Osteoblast (primary cell): ENCODE measurements at regions not wholly inside any gene's neighbourhood (a gene's known extent, or its start where the extent isn't known, plus 50 kb on each side); places are given as distances from the start of the nearest gene placed in this dataset.
A peak's percentile ranks its signal among the peaks of the same experiment; 100 is the strongest.

ENCODE experiments used
- DNase-seq: peaks from one replicate; pipeline ENCODE4 v3.0.0; 2011; ENCODE audit warnings: low spot score, mixed read lengths; ENCODE audit not compliant: insufficient read length; ENCODE audit errors: missing footprints
- H2AFZ ChIP-seq: 2 replicates; pipeline ENCODE4 v1.6.0; 2011; ENCODE audit warnings: mild to moderate bottlenecking, low read length
- H3K27ac ChIP-seq: 2 replicates; pipeline ENCODE4 v1.5.1; 2011; ENCODE audit warnings: mild to moderate bottlenecking, low read depth, low read length, moderate library complexity
- H3K27me3 ChIP-seq: 2 replicates; pipeline ENCODE4 v1.6.0; 2012; ENCODE audit warnings: mild to moderate bottlenecking, control low read depth, inconsistent platforms, low read length, moderate library complexity; ENCODE audit not compliant: insufficient read depth
- H3K36me3 ChIP-seq: 2 replicates; pipeline ENCODE4 v1.5.1; 2011; ENCODE audit warnings: mild to moderate bottlenecking, low read length, control low read depth, moderate library complexity; ENCODE audit not compliant: insufficient read depth
- H3K4me1 ChIP-seq: 2 replicates; pipeline ENCODE4 v1.5.1; 2011; ENCODE audit warnings: mild to moderate bottlenecking, low read length, control low read depth, moderate library complexity; ENCODE audit not compliant: insufficient read depth
- H3K4me2 ChIP-seq: 2 replicates; pipeline ENCODE4 v1.6.0; 2011; ENCODE audit warnings: mild to moderate bottlenecking, low read length; ENCODE audit not compliant: insufficient read depth
- H3K4me3 ChIP-seq: fragments of 200-600 bp; sonication (generic); 3 replicates; pipeline ENCODE4 v1.5.1; 2012; ENCODE audit warnings: mild to moderate bottlenecking, low read length, inconsistent platforms; ENCODE audit not compliant: insufficient read depth
- H3K79me2 ChIP-seq: 2 replicates; pipeline ENCODE4 v1.6.0; 2012; ENCODE audit warnings: mild to moderate bottlenecking, low read length, control low read depth, inconsistent platforms; ENCODE audit not compliant: insufficient read depth
- H3K9me3 ChIP-seq: 2 replicates; pipeline ENCODE4 v1.5.1; 2011; ENCODE audit warnings: low read depth, low read length, control low read depth
- H4K20me1 ChIP-seq: 2 replicates; pipeline ENCODE4 v1.6.0; 2012; ENCODE audit warnings: mild to moderate bottlenecking, low read length, control low read depth; ENCODE audit not compliant: insufficient read depth
- CTCF ChIP-seq: IDR thresholded peaks from 2 replicates; pipeline ENCODE4 v1.5.1; 2011; ENCODE audit warnings: mild to moderate bottlenecking, low read depth, low read length, moderate library complexity; ENCODE audit errors: extremely low read depth

- no peak for DNase-seq
- TF ChIP-seq CTCF, result no peak
- H4K20me1 ChIP-seq, result no peaks in the 10 kb centered on the region
- H3K79me2 ChIP-seq, result no peaks in the 10 kb centered on the region
- H3K4me1 ChIP-seq, result no peaks in the 10 kb centered on the region
- H3K9me3 ChIP-seq, result no peaks in the 10 kb centered on the region
- H3K4me3 ChIP-seq, result no peak overlapping the region
- no peak overlapping the region for H3K27ac ChIP-seq
- no peak overlapping the region for H2AFZ ChIP-seq
- H3K36me3 ChIP-seq, result no peaks in the 10 kb centered on the region
- H3K4me2 ChIP-seq, result no peak overlapping the region
- H3K27me3 ChIP-seq, result no peaks in the 10 kb centered on the region
Measured at GRCh38 chr6:29884261-29884660, 56.6 kb downstream of the HLA-G start.

- Histone ChIP-seq H3K4me2 (peak overlapping the region; percentile 73), H4K20me1 (no peaks in the 10 kb centered on the region), H3K4me1 (no peaks in the 10 kb centered on the region), H3K9me3 (no peaks in the 10 kb centered on the region), H3K36me3 (no peaks in the 10 kb centered on the region), H3K27me3 (no peaks in the 10 kb centered on the region), H3K79me2 (no peaks in the 10 kb centered on the region), H3K4me3 (no peak overlapping the region), H3K27ac (no peak overlapping the region), H2AFZ (no peak overlapping the region)
- no peak for TF ChIP-seq CTCF
- no peak for DNase-seq
Measured at GRCh38 chr6:29886701-29887100, 55.6 kb upstream of the HLA-A start.

- no peaks in the 10 kb centered on the region for H3K36me3 ChIP-seq
- H3K27me3 ChIP-seq, result no peaks in the 10 kb centered on the region
- no peaks in the 10 kb centered on the region for H3K79me2 ChIP-seq
- H3K27ac ChIP-seq, result peak overlapping the region; percentile 53
- H3K4me2 ChIP-seq, result peak overlapping the region; percentile 73
- no peak for DNase-seq
- H4K20me1 ChIP-seq, result no peaks in the 10 kb centered on the region
- TF ChIP-seq CTCF, result no peak
- H3K9me3 ChIP-seq, result no peaks in the 10 kb centered on the region
- H2AFZ ChIP-seq, result peak overlapping the region; percentile 91
- H3K4me1 ChIP-seq, result no peaks in the 10 kb centered on the region
- peak overlapping the region; percentile 77 for H3K4me3 ChIP-seq
Measured at GRCh38 chr6:29887330-29887818, 55.0 kb upstream of the HLA-A start.

GRCh38 chr6:29887819-29888776 is 54.2 kb upstream of the HLA-A start:
- DNase-seq, result peak; percentile 89
- Histone ChIP-seq H3K4me2 (peak overlapping the region; percentile 73), H3K79me2 (no peaks in the 10 kb centered on the region), H2AFZ (peak overlapping the region; percentile 91), H4K20me1 (no peaks in the 10 kb centered on the region), H3K4me3 (peak overlapping the region; percentile 77), H3K27me3 (no peaks in the 10 kb centered on the region), H3K9me3 (no peaks in the 10 kb centered on the region), H3K36me3 (no peaks in the 10 kb centered on the region), H3K4me1 (no peaks in the 10 kb centered on the region), H3K27ac (peak overlapping the region; percentile 53)
- no peak for TF ChIP-seq CTCF
